ENCODE measurements at regions not wholly inside any gene's neighbourhood (a gene's known extent, or its start where the extent isn't known, plus 50 kb on each side); places are given as distances from the start of the nearest gene placed in this dataset.

DNA sequence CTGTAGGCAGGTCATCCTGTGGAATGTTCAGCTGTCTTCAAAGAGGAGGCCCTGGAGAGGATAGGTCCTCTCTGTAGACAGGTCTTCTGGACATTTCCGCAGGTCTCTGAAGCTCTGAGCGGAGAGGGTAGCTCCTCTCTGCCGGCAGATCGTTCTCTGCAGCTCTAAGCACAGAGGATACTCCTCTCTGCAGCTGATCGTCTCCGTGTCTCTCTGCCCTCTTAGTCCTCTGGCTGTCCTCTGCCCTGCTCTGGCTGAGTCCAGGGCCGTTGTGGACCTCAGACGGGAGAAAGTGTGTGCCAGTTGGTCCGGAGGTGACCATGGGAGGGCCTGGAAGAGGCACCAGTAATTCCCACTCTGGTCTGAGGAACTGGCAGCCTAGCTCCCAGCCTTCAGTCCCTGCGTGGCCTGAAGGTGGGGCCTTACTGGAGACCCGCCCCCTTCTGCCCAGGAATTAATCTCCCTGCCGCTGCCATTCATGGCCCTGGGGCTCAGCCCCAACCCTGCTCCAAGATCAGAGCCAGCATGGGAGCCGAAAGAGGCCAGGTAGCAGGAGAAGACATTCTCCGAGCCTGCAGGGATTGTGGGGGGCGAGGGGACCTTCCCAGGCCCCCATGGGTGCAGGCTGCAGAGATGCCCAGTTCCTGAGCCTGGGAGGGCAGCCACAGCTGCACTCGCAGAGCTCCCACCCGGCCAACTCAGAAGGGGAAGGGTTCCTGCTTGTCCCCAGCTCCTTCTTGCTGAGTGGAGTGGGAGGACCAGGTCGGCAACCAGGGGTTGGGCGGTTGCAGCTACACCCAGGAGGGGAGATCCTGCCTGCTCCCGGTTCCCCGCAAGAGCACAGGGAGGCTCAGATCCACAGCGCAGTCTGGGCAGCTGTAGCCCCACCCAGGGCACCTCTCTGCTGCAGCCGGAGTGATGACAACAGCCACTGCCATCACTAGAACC, 488.7 kb downstream of the RSL24D1 start:
- DNase-seq: no peak

DNA sequence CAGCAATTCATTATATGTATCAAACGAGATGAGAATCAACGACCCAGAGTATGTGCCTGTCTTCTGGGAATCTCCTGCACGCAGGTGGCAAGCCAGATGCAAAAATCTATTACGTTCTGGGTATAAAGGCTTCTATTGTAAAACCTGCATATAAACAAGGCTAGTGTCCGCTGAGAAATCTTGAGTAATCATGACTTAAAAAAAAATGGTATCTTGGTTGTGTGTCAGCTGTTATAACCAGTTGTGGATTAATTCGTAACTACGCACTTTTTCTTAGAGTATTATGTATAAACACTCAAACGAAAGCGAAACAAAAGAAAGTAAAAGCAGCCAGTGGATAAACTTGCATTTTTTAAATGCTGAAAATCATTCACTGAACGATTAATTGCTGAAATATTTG, 509.1 kb downstream of the RSL24D1 start:
- DNase-seq: no peak

All from NCI-H446 (cell line).